NCI-H774 (cell line): ENCODE measurements at regions not wholly inside any gene's neighbourhood (a gene's known extent, or its start where the extent isn't known, plus 50 kb on each side); places are given as distances from the start of the nearest gene placed in this dataset.

Experiments
- DNase-seq: peaks from one replicate; lab custom pipeline; 2025; lab: John Stamatoyannopoulos, UW

DNA sequence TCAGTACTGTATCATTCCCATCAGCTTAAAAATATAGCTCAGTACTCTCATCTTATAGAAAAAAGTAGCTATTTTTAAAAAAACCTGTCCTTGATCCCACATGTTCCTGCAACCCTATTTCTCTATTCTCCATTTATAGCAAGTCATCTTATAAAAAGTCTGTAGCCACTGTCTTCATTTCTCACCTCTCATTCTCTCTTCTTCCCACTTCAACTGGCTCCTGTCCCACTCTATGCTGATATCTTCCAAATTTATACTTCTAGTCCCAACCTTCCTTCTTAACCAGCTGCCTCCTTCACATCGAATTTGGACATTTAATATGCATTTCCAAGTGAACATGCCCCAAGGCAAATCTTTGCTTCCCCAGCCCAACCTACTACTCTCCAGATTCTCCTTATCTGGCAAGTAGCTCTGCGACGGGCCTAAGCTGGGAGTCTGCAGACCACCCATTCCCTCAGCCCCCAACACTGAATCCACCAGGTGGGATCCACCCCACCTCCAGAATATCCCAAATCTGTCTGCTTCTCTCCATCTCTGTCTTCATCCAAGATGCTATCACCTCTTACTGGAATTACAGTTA, 52.0 kb upstream of the TANC2 start:
- DNase-seq: no peak

DNA sequence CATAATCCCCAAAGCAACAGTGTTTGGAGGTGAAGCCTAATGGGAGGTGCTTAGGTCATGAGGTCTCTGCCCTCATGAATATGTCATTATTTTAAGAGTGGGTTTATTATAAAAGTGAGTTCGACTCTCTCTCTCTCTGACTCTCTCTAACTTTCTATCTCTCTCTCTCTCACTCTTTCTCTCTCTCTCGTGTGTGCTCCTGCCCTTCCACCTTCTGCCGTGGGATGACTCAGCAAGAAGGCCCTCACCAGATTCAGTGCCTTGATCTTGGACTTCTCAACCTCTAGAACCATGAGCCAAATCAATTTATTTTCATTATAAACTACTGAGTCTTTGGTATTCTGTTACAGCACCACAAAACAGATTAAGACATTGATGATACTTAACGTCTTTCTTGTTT, 53.7 kb upstream of the TANC2 start:
- no peak for DNase-seq

DNA sequence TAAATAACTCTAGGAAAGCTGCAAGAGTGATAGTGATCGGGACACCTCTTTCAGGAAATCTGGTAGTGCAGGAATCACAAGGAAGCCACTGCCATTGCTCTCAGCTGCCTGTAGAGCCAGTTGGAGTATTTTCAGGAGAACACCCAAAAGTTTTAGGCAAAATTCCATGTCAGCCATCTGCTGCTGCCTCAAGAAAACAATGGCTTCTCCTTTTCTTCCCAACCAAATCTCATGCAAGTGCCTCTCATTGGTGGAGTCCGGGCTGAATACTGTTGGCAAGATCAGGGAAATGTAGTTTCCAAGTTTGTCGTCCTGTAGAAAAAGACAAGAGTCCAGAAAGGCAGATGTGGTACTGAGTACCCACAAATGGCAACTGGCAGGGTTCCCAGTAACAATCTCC, 54.9 kb upstream of the TANC2 start:
- no peak for DNase-seq

DNA sequence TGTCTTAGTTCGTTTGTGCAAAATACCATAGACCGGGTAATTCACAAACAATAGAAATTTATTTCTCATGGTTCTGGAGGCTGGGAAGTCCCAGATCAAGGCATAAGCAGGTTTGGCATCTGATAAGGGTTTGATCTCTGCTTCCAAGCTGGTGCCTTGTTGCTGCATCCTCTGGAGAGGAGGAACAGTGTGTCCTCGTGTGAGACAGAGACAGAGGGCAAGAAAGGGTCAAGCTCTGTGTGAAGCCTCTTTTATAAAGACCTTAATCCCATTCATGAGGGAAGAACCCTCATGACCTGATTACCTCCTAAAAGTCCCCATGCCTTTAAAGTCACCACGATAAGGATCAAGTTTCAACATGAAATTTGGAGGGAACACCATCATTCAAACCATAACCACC, 55.8 kb upstream of the TANC2 start:
- no peak for DNase-seq

DNA sequence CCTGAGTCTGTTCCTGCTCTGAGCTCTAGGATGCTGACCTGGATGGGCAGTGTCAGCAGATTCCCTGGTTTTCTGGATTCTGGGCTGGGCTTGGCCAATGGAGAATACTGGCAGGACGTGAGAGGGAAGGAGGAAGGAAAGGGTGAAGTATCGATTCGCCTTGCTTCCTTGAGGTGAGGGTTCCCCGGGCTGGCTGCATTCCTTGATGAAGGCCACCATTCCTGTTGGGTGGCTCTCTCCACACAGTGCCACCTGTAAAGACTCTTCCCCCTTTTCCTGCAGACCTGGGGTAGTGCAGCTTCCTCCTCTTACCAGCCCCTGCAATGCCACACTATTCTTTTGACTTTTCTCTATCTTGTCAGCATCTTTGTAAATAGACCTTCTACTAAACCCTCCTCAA, 58.1 kb upstream of the TANC2 start:
- DNase-seq: no peak

DNA sequence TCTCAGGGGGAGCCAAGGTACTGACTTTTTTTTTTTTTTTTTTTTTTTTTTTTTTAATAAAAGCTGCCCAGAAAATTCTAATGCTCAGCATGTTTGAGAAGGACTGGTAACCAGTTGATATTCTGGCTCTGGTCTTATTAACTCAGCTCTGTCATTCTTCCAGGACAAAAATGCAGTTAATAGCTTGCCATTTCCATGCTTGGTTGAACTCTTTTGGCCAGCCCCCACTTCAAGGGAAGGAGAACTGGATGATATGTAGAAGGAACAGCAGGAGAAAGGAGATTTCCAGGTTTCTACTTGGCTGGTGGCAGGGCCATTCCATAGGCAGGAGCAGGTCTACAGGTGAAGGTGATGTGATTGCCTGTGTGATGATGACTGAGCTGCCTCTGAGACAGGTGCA, 59.2 kb upstream of the TANC2 start:
- no peak for DNase-seq

DNA sequence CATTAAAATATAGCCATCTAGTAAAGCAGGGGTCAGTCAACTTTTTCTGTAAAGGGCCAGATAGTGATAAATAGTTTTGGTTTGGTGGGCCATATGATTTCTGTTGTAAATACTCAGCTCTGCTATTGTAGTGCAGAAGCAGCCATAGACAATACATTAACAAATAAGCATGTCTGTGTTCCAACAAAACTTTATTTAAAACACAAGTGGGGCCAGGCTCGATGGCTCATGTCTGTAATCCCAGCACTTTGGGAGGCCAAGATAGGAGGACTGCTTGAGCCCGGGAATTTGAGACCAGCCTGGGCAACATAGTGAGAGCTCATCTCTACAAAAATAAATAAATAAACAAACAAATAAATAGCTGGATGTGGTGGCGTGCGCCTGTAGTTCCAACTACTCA, 60.8 kb upstream of the TANC2 start:
- no peak for DNase-seq

DNA sequence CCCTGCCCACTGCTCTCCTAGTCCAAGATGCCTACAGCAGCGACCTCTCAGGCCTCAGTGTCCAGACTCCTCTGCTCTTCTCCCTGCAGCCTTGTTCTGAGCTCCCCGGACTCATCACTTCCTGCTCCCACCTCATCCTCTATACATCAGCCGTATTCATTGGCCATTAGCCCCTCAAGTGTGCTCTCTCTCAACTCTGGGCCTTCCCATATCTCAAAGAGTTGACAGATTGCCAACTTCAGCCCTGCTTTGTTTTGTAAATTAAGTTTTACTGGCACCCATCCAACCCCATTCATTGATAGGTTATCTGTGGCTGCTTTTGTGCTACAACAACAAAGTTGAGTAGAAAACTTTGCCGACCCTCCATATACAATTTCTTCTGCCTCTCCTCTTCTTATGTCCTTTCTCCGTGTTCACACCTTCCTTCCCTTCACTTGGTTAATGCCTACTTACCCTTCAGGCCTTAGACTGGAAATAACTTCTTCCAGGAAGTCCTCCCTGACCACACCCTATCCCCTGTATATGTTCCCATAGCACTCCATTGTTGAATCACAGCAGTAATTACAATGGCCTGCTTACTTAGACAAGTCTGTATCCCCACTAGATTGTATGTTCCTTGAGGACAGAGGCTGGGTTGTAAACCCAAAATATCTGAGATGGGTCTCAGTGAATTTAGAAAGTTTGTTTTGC, 63.4 kb upstream of the TANC2 start:
- no peak for DNase-seq

DNA sequence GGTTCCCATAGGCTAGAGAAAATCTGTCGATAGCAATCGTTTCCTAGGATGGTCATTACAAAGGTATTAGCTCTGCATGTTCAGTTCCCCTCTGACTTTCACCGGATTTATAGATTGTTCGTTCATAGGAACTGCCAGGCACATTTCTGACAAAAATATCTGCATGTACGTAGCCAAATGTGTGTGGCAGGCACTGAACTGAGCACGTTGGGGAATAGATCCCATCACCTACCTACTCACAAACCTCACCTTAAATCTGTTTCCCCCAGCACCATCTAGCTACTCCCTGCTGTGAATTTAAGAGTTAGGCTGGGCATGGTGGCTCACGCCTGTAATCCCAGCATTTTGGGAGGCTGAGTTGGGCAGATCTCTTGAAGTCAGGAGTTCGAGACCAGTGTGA, 64.5 kb upstream of the TANC2 start:
- no peak for DNase-seq

DNA sequence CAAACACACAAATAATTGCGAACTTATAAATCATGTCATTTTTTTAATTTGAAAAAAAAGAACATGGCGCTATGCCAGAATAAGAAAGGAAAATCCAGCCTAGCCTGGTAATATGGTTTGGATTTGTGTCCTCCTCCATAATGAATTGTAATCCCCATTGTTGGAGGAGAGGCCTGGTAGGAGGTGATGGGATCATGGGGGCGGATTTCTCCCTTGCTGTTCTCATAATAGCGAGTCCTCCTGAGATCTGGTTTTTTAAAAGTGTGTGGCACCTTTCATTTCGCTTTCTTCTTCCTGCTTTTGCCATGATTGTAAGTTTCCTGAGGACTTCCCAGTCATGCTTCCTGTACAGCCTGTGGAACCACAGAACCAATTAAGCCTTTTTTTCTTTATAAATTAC, 65.9 kb upstream of the TANC2 start:
- DNase-seq: no peak

DNA sequence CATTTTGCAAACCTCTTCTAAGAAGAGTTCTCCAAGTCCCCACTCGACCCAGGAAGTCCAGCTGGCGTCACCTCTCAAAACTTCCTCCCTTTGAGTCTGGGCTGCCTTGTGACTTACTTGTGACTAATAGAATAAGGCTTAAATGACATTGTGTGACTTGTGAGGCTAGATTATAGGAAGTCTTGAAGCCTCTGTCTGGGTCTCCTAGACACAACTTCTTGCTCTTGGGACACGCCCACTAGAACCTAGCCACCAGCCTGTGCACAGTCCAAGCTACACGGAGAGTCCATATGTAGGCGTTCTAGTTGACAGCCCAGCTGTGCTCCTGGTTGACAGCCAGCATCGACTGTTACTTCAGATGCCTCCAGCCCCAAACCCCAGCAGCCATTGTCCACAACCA, 66.7 kb upstream of the TANC2 start:
- DNase-seq: no peak

DNA sequence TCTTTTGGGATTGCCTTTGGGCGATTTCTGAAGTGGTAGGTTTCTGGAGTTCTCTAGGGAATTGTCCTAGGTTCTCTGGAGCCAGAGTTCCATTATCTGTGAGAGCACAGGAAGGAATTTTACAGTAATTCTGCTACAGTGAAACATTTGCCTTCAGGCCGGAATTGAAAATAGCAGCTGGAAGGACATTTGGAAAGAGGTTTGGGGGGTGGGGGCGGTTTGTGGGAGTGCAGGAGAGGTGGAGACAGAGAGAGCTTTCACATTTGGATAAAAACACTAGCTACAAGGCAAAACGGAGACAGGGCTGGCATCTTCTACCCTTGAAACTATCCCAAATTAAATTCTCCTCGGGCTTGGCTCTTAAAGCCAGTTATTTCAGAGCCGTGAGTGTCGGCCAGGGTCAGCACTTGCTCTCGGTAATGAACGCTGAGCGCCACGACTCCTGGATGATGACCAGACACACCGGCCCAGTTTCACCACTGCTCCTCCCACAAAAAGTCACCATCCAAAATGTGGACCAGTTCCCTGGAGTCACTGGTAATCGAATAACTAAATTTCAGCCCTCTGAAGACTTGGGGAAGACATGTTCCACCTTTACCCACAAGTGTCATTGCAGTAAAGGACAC, 67.7 kb upstream of the TANC2 start:
- DNase-seq: no peak

DNA sequence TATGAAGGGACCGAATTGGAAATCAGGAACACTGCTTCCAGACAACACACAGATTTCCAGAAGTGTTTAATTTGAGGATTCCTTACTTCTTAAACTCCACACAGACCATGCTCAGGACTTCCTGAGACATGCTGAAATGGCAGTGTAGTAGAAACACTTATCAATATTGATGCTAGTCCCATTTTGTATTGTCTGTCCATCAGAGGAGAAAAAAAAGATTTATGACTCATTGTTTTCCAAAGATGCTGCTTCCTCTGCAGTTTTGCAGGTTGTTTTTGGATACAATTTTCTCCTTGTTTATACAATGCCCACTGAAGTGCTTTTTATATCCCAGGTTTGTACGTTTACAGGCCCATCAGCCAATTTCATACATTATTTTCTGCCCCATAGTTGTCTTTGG, 68.3 kb upstream of the TANC2 start:
- no peak for DNase-seq

DNA sequence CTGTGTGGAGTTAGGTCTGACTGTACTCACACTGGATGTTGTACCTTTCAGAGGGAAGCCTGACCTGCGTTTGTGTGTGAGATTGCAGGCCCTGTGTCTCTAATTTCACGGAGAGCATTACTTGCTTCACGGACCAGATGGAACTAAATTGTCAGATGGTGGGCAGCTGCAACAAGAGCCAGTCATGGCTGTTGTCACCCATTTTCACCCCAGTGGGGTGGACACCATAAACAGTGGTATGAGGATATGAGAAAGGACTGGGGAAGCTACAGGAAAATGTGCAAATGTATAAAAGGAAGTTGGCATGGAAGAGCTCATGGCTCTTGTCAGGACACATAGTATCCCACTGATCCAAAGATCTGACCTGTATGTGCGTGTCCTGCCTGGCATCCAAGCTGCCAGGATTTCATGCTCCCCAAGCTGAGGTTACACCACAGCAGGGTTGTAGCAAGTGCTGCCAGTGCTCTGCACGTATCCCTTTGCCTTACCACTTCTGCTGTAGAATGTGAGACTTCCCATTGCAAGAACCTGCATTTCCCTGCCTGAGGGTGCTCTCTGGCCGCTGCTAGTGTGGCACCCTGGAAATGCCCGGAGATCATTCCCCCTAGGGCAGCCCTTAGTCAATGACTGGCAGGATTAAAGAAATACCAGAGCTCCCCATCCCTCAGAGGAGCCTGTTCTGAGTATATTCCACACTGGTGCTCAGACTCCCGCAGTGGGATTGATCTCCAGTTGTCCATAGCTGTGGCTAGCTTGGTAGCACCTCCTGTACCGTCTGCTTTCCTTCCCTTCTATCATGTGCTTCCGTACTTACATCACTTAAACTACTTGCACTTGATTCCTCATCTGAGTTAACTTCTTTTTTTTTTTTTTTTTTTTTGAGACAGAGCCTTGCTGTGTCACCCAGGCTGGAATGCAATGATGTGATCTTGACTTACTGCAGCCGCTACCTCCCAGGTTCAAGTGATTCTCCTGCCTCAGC, 70.4 kb upstream of the TANC2 start:
- no peak for DNase-seq

DNA sequence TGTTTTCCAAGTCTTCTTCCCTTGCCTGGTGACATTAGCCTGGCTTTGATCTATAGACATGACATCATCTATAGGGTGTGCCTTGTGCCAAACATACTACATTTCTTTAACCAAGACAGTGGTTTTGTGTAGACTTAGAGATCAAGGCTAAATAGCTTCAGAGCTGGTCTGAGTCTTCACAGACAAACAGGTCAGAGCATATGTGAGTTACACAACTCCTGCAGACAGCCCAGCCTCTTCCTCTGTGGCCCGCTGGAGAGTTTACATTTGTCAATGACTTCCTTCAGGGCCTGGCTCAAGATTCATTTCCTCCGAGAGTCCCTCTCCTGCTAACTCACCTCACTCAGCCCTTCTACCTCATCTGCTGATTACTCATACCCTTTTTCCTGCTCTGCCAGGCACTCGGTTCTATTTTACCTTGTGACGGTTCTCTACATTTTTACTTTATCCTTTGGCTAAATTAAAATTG, 73.1 kb upstream of the TANC2 start:
- no peak for DNase-seq

DNA sequence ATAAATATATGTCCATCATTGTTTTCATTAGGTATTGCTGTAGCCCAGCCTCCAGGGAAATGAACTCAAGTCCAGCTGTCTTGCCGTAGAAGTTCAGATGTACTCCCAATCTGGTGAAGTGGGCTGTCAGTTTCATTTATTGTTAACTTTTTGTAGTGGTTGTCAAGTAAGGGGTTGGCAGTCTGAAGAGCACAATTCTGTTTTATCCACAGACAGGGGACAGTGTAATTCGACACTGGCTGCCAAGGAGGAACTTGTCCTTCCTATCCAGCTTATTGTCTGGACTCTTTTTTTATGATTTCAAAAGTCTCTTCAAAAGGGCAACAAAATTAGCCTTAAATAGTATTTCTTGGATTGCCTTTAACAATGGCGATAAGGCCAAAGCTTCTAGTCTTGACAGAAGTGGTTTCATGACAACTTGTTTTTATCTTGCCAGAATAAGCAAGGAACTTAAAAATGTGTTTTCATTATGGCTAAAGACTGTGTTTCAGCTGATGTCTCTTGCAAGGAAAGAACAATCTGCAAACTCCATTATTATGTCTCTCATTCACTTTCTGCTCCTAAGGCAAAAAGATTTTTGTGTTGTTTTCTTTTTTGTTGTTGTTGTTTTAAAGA, 73.9 kb upstream of the TANC2 start:
- no peak for DNase-seq

DNA sequence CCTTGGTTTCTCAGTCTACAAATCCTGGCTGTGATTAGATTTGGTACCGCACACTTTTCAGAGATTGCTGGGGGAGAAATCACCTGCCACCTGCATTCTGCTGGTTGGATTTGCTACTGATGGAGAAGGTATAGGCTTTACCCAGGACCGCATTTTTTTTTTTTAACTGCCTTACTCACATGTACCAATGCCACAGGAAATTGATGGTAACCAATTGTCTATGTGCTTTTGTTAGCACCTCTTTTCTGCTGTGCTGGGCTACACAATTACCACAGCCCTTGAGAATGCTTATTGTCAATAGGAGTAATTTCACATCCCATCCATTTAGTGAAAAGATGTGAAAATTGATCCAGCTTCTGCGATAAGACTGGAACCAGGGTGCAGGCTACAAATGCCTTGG, 74.4 kb upstream of the TANC2 start:
- DNase-seq: no peak

DNA sequence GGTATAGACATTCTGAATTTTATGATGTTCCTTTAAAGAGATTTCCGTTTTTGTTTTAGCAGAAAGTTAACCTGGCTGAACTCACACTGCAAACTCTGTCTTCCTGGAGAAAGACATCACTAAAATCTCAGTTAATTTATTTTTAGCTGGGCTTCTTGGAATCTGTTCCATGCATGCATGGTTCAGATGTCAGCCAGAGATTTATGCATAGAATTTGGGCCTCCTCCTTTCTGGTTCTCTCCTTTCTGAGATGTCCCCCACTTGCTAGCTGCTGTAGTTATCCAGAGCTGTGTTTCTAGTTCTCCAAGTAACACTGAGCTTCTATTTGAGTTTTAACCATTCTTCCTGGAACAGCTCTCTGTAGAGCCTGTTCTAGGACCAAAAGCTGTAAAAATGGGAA, 77.3 kb upstream of the TANC2 start:
- DNase-seq: no peak

DNA sequence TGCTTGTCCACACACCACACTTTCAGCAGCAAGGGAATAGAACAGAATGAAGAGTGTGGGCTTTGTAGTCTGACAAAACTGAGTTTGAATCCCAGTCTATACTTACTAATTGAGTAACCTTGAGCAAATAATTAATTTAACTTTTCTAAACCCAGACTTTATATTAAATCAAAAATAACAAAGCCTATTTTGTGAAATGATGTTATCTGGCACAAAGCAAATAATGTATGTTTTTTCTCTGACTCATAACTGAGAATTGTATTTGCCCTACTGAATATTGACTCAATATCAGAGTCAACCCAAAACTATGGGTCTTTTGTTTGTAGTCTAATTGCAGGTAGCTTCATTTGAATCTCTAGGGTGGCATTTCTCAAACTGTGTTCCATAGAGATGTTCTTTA, 77.9 kb upstream of the TANC2 start:
- DNase-seq: no peak

DNA sequence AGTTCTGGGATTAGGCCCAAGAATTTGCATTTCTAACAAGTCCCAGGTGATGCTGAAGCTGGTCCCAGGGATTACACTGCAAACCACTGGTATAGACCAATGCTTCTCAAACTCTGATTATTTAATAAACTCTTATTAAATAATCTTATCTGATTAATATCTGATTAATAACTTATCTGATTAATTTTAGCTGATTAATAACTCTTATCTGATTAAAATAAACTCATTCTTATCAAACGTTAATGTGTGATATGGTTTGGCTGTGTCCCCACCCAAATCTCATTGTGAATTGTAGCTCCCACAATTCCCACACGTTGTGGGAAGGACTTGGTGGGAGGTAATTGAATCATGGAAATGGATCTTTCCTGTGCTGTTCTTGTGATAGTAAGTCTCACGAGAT, 78.6 kb upstream of the TANC2 start:
- DNase-seq: no peak

DNA sequence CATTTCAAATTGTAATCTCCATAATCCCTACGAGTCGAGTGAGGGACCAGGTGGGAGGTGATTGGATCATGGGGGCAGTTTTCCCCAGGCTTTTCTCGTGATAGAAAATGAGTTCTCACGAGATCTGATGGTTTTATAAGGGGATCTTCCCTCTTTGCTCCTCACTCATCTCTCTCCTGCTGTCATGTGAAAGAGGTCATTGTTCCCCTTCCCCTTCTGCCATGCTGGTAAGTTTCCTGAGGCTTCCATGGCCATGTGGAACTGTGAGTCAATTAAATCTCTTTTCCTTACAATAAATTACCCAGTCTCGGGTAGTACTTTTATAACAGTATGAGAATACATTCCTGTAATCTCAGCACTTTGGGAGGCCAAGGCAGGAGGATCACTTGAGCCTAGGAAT, 76.7 kb upstream of the MARCHF10 start:
- DNase-seq: no peak

DNA sequence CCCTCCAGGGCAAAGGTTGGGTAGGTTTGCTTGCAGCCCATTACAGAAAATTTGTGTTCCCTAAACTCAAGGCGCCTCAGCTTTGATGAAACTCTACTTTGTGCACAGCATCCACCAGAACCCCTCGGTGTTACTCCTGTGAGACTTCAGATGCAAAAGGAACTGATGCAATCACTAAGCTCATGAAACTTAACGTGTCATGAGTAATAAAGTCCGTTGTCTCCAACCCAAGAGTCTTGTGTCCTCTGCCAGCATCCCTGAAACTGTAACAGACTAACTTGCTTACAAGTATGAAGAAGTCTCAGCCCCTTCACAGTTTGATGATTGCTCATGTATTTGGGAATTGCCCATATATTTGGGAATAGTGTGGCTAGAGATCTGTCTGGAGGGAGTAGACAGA, 74.8 kb upstream of the MARCHF10 start:
- no peak for DNase-seq
